H9 (cell line): ENCODE measurements at regions not wholly inside any gene's neighbourhood (a gene's known extent, or its start where the extent isn't known, plus 50 kb on each side); places are given as distances from the start of the nearest gene placed in this dataset.

Experiments used
- DNase-seq: peaks from one replicate; pipeline ENCODE4 v3.0.0-alpha.2; 2017
- H2AFZ ChIP-seq: one replicate; pipeline ENCODE4 v1.6.1; 2013; ENCODE audit warnings: mild to moderate bottlenecking, low read length, control low read depth, moderate library complexity
- H2AK5ac ChIP-seq: 2 replicates; pipeline ENCODE4 v1.6.1; 2013; ENCODE audit warnings: low read length, control low read depth, mixed read lengths; ENCODE audit not compliant: insufficient read length
- H2BK120ac ChIP-seq: one replicate; pipeline ENCODE4 v1.6.1; 2013; ENCODE audit warnings: low read depth, mild to moderate bottlenecking, low read length, control low read depth, inconsistent platforms; ENCODE audit not compliant: poor library complexity, severe bottlenecking
- H2BK12ac ChIP-seq: 2 replicates; pipeline ENCODE4 v1.6.1; 2013; ENCODE audit warnings: low read length, control low read depth, mixed read lengths, low read depth; ENCODE audit not compliant: insufficient read length
- H2BK15ac ChIP-seq: 2 replicates; pipeline ENCODE4 v1.6.1; 2013; ENCODE audit warnings: low read depth, low read length, control low read depth
- H2BK20ac ChIP-seq: one replicate; pipeline ENCODE4 v1.6.1; 2013; ENCODE audit warnings: low read depth, mild to moderate bottlenecking, low read length, control low read depth, inconsistent platforms; ENCODE audit not compliant: poor library complexity, severe bottlenecking
- H2BK5ac ChIP-seq: 2 replicates; pipeline ENCODE4 v1.6.1; 2013; ENCODE audit warnings: low read length, control low read depth, mixed read lengths; ENCODE audit not compliant: insufficient read length
- H3K14ac ChIP-seq: 2 replicates; pipeline ENCODE4 v1.6.1; 2013; ENCODE audit warnings: low read length, control low read depth; ENCODE audit not compliant: insufficient read depth
- H3K18ac ChIP-seq: 2 replicates; pipeline ENCODE4 v1.6.1; 2013; ENCODE audit warnings: low read depth, mild to moderate bottlenecking, mixed read lengths, low read length, control low read depth; ENCODE audit not compliant: insufficient read length
- H3K23ac ChIP-seq: 2 replicates; pipeline ENCODE4 v1.6.1; 2013; ENCODE audit warnings: low read length, control low read depth, mixed read lengths, low read depth; ENCODE audit not compliant: insufficient read length
- H3K23me2 ChIP-seq: 2 replicates; pipeline ENCODE4 v1.6.1; 2013; ENCODE audit warnings: low read depth, mild to moderate bottlenecking, mixed read lengths, low read length, control low read depth; ENCODE audit not compliant: insufficient read length, poor library complexity, severe bottlenecking
- H3K27ac ChIP-seq: 2 replicates; pipeline ENCODE4 v1.5.1; 2013; ENCODE audit warnings: low read length, control low read depth, mixed read lengths, low read depth; ENCODE audit not compliant: insufficient read length
- H3K27me3 ChIP-seq: 2 replicates; pipeline ENCODE4 v1.6.1; 2013; ENCODE audit warnings: low read length, control low read depth, inconsistent platforms; ENCODE audit not compliant: insufficient read depth
- H3K4ac ChIP-seq: 2 replicates; pipeline ENCODE4 v1.6.1; 2013; ENCODE audit warnings: low read depth, mild to moderate bottlenecking, control low read depth, inconsistent platforms, low read length, moderate library complexity
- H3K4me1 ChIP-seq: 2 replicates; pipeline ENCODE4 v1.6.1; 2013; ENCODE audit warnings: low read length, control low read depth, inconsistent platforms; ENCODE audit not compliant: insufficient read depth
- H3K4me2 ChIP-seq: 2 replicates; pipeline ENCODE4 v1.6.1; 2013; ENCODE audit warnings: low read length, control low read depth, mixed read lengths; ENCODE audit not compliant: insufficient read length, insufficient read depth
- H3K56ac ChIP-seq: 2 replicates; pipeline ENCODE4 v1.6.1; 2013; ENCODE audit warnings: low read depth, mild to moderate bottlenecking, mixed read lengths, low read length, control low read depth; ENCODE audit not compliant: insufficient read length
- H3K79me1 ChIP-seq: 2 replicates; pipeline ENCODE4 v1.6.1; 2013; ENCODE audit warnings: low read depth, mild to moderate bottlenecking, moderate library complexity, low read length, control low read depth, inconsistent platforms; ENCODE audit not compliant: insufficient read depth, poor library complexity, severe bottlenecking
- H3K79me2 ChIP-seq: 2 replicates; pipeline ENCODE4 v1.6.1; 2013; ENCODE audit warnings: low read length, control low read depth, inconsistent platforms; ENCODE audit not compliant: insufficient read depth
- H3K9ac ChIP-seq: 2 replicates; pipeline ENCODE4 v1.6.1; 2013; ENCODE audit warnings: low read length, control low read depth, mixed read lengths; ENCODE audit not compliant: insufficient read length; ENCODE audit errors: extremely low read depth
- H3K9me3 ChIP-seq: one replicate; pipeline ENCODE4 v1.6.1; 2013; ENCODE audit warnings: low read depth, low read length, inconsistent platforms; ENCODE audit not compliant: control insufficient read depth
- H3T11ph ChIP-seq: one replicate; pipeline ENCODE4 v1.6.1; 2013; ENCODE audit warnings: mild to moderate bottlenecking, low read length, control low read depth, inconsistent platforms
- H4K20me1 ChIP-seq: one replicate; pipeline ENCODE4 v1.6.1; 2013; ENCODE audit not compliant: control insufficient read depth, insufficient read length, insufficient read depth
- H4K5ac ChIP-seq: 2 replicates; pipeline ENCODE4 v1.6.1; 2013; ENCODE audit warnings: low read depth, mild to moderate bottlenecking, mixed read lengths, low read length, control low read depth; ENCODE audit not compliant: insufficient read length
- H4K8ac ChIP-seq: replicated peaks from 2 replicates; pipeline ENCODE4 v1.6.1; 2013; ENCODE audit warnings: low read length, control low read depth, mixed read lengths, low read depth; ENCODE audit not compliant: insufficient read length
- H4K91ac ChIP-seq: 2 replicates; pipeline ENCODE4 v1.6.1; 2013; ENCODE audit warnings: low read depth, mild to moderate bottlenecking, moderate library complexity, mixed read lengths, low read length, control low read depth; ENCODE audit not compliant: insufficient read length
- H3K27ac Mint-ChIP-seq, 3 experiments: 2 replicates in 2 of 3; 3 replicates in 1 of 3; pipeline ENCODE4 v1.8.0; 2020 to 2021; ENCODE audit warnings: mixed read lengths in 3 of 3, mild to moderate bottlenecking in 1 of 3, moderate library complexity in 1 of 3
- H3K27me3 Mint-ChIP-seq: 2 replicates; pipeline ENCODE4 v1.8.0; 2021; ENCODE audit warnings: low read depth, mild to moderate bottlenecking, moderate library complexity, mixed read lengths
- H3K36me3 Mint-ChIP-seq, 3 experiments: 2 replicates in 2 of 3; 3 replicates in 1 of 3; pipeline ENCODE4 v1.8.0; 2020 to 2021; ENCODE audit warnings: low read depth in 3 of 3, mixed read lengths in 3 of 3; ENCODE audit not compliant: insufficient read depth in 1 of 3
- H3K4me1 Mint-ChIP-seq, 2 experiments: 2 replicates each; pipeline ENCODE4 v1.8.0; 2020; ENCODE audit warnings: mixed read lengths in 2 of 2
- H3K4me3 Mint-ChIP-seq, 2 experiments: 2 replicates in 1 of 2; 3 replicates in 1 of 2; pipeline ENCODE4 v1.8.0; 2020 to 2021; ENCODE audit warnings: mild to moderate bottlenecking in 2 of 2, mixed read lengths in 2 of 2, moderate library complexity in 1 of 2
- H3K9me3 Mint-ChIP-seq, 2 experiments: 2 replicates in 1 of 2; 3 replicates in 1 of 2; pipeline ENCODE4 v1.8.0; 2020; ENCODE audit warnings: mild to moderate bottlenecking in 2 of 2, mixed read lengths in 2 of 2, moderate library complexity in 1 of 2
- WGBS: extraction: QIAGEN DNeasy Blood & Tissue Kit; methylation state at CpG from one replicate; pipeline ENCODE4 v1.1.7; 2013; ENCODE audit warnings: missing lambda C conversion rate, low lambda C conversion rate, mixed read lengths; ENCODE audit not compliant: insufficient read length; ENCODE audit errors: extremely low coverage; 5-methylcytosine and 5-hydroxymethylcytosine counted together
- TF ChIP-seq, protein P1 (sequence below): fragments of 200-600 bp; sonication (generic); conservative IDR thresholded peaks from 3 replicates; pipeline ENCODE4 v1.8.0; 2021; ENCODE audit warnings: antibody characterized with exemption, mild to moderate bottlenecking

DNA sequence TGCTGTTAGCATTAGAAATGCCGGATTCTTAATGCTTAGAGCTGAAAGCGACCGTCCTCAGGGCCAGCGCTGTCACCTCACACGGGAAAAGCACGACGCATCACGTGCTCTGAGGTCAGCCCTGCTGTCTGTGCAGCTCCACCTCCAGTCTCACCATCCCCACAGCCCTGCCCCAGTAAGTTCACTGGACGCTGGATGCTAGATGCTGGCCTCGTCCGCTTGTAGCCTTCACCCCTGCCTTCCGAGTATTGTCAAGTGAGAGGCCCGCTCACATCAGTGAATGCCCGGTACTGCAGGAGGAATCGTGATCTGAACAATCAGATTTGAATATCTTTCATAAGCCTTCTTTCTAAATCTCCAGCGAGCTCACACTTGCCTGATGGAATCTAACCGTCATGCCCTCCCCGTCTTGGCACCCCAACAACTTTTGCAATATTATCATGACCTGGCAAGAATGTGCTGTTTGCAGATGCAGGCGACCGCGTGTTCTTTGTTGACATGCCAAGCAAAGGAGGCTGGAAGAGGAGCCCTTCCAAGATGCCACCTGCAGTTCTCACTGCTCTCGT is 64.9 kb downstream of the DLL1 start:
- TF ChIP-seq, protein P1, sequence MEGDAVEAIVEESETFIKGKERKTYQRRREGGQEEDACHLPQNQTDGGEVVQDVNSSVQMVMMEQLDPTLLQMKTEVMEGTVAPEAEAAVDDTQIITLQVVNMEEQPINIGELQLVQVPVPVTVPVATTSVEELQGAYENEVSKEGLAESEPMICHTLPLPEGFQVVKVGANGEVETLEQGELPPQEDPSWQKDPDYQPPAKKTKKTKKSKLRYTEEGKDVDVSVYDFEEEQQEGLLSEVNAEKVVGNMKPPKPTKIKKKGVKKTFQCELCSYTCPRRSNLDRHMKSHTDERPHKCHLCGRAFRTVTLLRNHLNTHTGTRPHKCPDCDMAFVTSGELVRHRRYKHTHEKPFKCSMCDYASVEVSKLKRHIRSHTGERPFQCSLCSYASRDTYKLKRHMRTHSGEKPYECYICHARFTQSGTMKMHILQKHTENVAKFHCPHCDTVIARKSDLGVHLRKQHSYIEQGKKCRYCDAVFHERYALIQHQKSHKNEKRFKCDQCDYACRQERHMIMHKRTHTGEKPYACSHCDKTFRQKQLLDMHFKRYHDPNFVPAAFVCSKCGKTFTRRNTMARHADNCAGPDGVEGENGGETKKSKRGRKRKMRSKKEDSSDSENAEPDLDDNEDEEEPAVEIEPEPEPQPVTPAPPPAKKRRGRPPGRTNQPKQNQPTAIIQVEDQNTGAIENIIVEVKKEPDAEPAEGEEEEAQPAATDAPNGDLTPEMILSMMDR, result no peak
- no peak overlapping the region for H3K18ac ChIP-seq
- Mint-ChIP-seq H3K36me3 (no peaks in the 10 kb centered on the region), H3K4me1 (peaks cover 12 to 27% of the 10 kb centered on the region in 2 experiments), H3K9me3 (no peaks in the 10 kb centered on the region; a peak in 1 of 5 replicates), H3K27ac (no peak overlapping the region; a peak in 1 of 7 replicates), H3K27me3 (peaks cover 5% of the 10 kb centered on the region), H3K4me3 (no peak overlapping the region)
- H2AFZ ChIP-seq, result no peak overlapping the region
- no CpG with 5 or more reads among the region's 22 CpGs for WGBS
- no peaks in the 10 kb centered on the region for H3K79me1 ChIP-seq
- H4K91ac ChIP-seq, result no peak overlapping the region
- no peak overlapping the region for H3K56ac ChIP-seq
- H3K27me3 ChIP-seq, result no peaks in the 10 kb centered on the region
- no peak overlapping the region for H4K5ac ChIP-seq
- no peaks in the 10 kb centered on the region for H3K23me2 ChIP-seq
- no peak overlapping the region for H4K8ac ChIP-seq
- no peaks in the 10 kb centered on the region for H3K9me3 ChIP-seq
- no peak overlapping the region for H2AK5ac ChIP-seq
- no peak overlapping the region for H2BK15ac ChIP-seq
- H3K23ac ChIP-seq, result no peak overlapping the region
- no peak overlapping the region for H3K14ac ChIP-seq
- H2BK12ac ChIP-seq, result no peak overlapping the region
- H3K4me2 ChIP-seq, result no peak overlapping the region
- H3K4ac ChIP-seq, result no peak overlapping the region
- H2BK20ac ChIP-seq, result no peak overlapping the region
- no peaks in the 10 kb centered on the region for H3K79me2 ChIP-seq
- no peaks in the 10 kb centered on the region for H3K4me1 ChIP-seq
- H3T11ph ChIP-seq, result no peak overlapping the region
- no peak overlapping the region for H2BK120ac ChIP-seq
- no peak overlapping the region for H2BK5ac ChIP-seq
- no peak for DNase-seq
- H3K9ac ChIP-seq, result no peak overlapping the region
- H4K20me1 ChIP-seq, result no peaks in the 10 kb centered on the region
- H3K27ac ChIP-seq, result no peak overlapping the region
